Mammary epithelial cell (primary cell): ENCODE measurements at regions not wholly inside any gene's neighbourhood (a gene's known extent, or its start where the extent isn't known, plus 50 kb on each side); places are given as distances from the start of the nearest gene placed in this dataset.

ENCODE experiments used
- EZH2 ChIP-seq: IDR thresholded peaks from 2 replicates; pipeline ENCODE4 v1.6.1; 2012; ENCODE audit warnings: low read length, inconsistent platforms, borderline replicate concordance
- TF ChIP-seq, protein P1 (sequence below), 2 donors: IDR thresholded peaks in 1 of 2; conservative IDR thresholded peaks in 1 of 2; 2 replicates each; pipeline ENCODE4 v1.5.1; 2011 to 2012; ENCODE audit warnings: inconsistent platforms in 2 of 2, low read length in 2 of 2, mild to moderate bottlenecking in 2 of 2, control low read depth in 1 of 2, low read depth in 1 of 2; ENCODE audit not compliant: insufficient read depth in 1 of 2; ENCODE audit errors: extremely low read depth in 1 of 2

DNA sequence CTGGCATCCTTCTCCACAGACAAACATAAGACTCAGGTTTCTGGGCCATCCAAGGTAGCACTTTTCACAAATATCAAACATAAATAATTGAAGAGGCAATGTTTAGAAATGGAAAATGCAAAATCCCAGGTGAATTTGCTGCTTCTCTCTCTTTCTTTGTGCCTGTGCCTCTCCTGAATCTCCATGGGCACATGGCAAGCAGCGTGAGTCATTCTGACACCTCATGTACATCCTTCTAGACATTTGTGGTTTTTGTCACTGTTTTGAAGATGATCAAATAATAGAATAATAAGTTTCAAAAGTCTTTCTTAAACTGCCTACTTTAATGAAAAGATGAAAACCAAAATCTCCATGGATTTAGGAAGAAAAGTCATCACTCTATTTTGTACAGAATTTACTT is 60.3 kb upstream of the RAB11FIP2 start:
- no peak for TF ChIP-seq EZH2
- TF ChIP-seq, protein P1, sequence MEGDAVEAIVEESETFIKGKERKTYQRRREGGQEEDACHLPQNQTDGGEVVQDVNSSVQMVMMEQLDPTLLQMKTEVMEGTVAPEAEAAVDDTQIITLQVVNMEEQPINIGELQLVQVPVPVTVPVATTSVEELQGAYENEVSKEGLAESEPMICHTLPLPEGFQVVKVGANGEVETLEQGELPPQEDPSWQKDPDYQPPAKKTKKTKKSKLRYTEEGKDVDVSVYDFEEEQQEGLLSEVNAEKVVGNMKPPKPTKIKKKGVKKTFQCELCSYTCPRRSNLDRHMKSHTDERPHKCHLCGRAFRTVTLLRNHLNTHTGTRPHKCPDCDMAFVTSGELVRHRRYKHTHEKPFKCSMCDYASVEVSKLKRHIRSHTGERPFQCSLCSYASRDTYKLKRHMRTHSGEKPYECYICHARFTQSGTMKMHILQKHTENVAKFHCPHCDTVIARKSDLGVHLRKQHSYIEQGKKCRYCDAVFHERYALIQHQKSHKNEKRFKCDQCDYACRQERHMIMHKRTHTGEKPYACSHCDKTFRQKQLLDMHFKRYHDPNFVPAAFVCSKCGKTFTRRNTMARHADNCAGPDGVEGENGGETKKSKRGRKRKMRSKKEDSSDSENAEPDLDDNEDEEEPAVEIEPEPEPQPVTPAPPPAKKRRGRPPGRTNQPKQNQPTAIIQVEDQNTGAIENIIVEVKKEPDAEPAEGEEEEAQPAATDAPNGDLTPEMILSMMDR (conservative IDR thresholded peaks at IDR 0.05 in 1 of 2, IDR thresholded peaks at IDR 0.05 in 1 of 2; ENCODE audit: extremely low read depth in 1 of 2, insufficient read depth in 1 of 2, low read depth in 1 of 2, low read length in 2 of 2) = no peak
